IMR-90 (cell line): ENCODE measurements at regions not wholly inside any gene's neighbourhood (a gene's known extent, or its start where the extent isn't known, plus 50 kb on each side); places are given as distances from the start of the nearest gene placed in this dataset.

Experiments
- BHLHE40 ChIP-seq: fragments of 150-350 bp; IDR thresholded peaks from 2 replicates; pipeline ENCODE4 v1.6.1; 2016; ENCODE audit warnings: mild to moderate bottlenecking, low read depth, low read length
- CEBPB ChIP-seq: IDR thresholded peaks from 2 replicates; pipeline ENCODE4 v1.6.1; 2012; ENCODE audit warnings: low read depth, low read length, improper control_type of control experiment
- CHD1 ChIP-seq: IDR thresholded peaks from 2 replicates; pipeline ENCODE4 v1.6.1; 2012; ENCODE audit warnings: low read depth, low read length, improper control_type of control experiment
- CTCF ChIP-seq: conservative IDR thresholded peaks from 2 replicates; pipeline ENCODE4 v1.5.1; 2012; ENCODE audit warnings: mild to moderate bottlenecking, low read depth, low read length, improper control_type of control experiment
- FOS ChIP-seq: fragments of 150-350 bp; IDR thresholded peaks from 2 replicates; pipeline ENCODE4 v1.6.1; 2016; ENCODE audit warnings: low read depth, low read length
- MAFK ChIP-seq: IDR thresholded peaks from 2 replicates; pipeline ENCODE4 v1.6.1; 2012; ENCODE audit warnings: low read depth, low read length, improper control_type of control experiment
- MXI1 ChIP-seq: IDR thresholded peaks from 2 replicates; pipeline ENCODE4 v1.6.1; 2012; ENCODE audit warnings: low read depth, mild to moderate bottlenecking, low read length, moderate library complexity, borderline replicate concordance
- NFE2L2 ChIP-seq: fragments of 150-350 bp; IDR thresholded peaks from 2 replicates; pipeline ENCODE4 v1.6.1; 2016; ENCODE audit warnings: low read depth, mild to moderate bottlenecking, low read length
- POLR2A ChIP-seq: IDR thresholded peaks from 2 replicates; pipeline ENCODE4 v1.6.1; 2012; ENCODE audit warnings: mild to moderate bottlenecking, low read depth, low read length
- RAD21 ChIP-seq: IDR thresholded peaks from 2 replicates; pipeline ENCODE4 v1.6.1; 2012; ENCODE audit warnings: low read length, improper control_type of control experiment
- RCOR1 ChIP-seq: IDR thresholded peaks from 2 replicates; pipeline ENCODE4 v1.6.1; 2012; ENCODE audit warnings: mild to moderate bottlenecking, low read length, improper control_type of control experiment; ENCODE audit not compliant: insufficient replicate concordance
- RFX5 ChIP-seq: IDR thresholded peaks from 2 replicates; pipeline ENCODE4 v1.8.0; 2012; ENCODE audit warnings: low read depth, mild to moderate bottlenecking, low read length, moderate library complexity
- SMC3 ChIP-seq: fragments of 150-350 bp; IDR thresholded peaks from 2 replicates; pipeline ENCODE4 v1.6.1; 2016; ENCODE audit warnings: low read depth, mild to moderate bottlenecking, antibody characterized with exemption, low read length, moderate library complexity
- USF2 ChIP-seq: fragments of 150-350 bp; IDR thresholded peaks from 2 replicates; pipeline ENCODE4 v1.6.1; 2017; ENCODE audit warnings: mild to moderate bottlenecking, antibody characterized with exemption, low read length, low read depth

GRCh38 chr5:135190416-135191083, 156.5 kb upstream of the PITX1 start:
- no peak for TF ChIP-seq CTCF
- no peak for TF ChIP-seq CEBPB
- no peak for TF ChIP-seq MAFK
- TF ChIP-seq SMC3: no peak
- TF ChIP-seq RAD21: no peak
- TF ChIP-seq MXI1: no peak
- no peak for TF ChIP-seq RFX5
- no peak for TF ChIP-seq POLR2A
- TF ChIP-seq RCOR1: no peak
- TF ChIP-seq BHLHE40: no peak
- TF ChIP-seq NFE2L2: no peak
- no peak for TF ChIP-seq CHD1
- no peak for TF ChIP-seq USF2
- no peak for TF ChIP-seq FOS
